ENCODE measurements at regions not wholly inside any gene's neighbourhood (a gene's known extent, or its start where the extent isn't known, plus 50 kb on each side); places are given as distances from the start of the nearest gene placed in this dataset.
"Not testable (repeated sequence)": the region's sequence is repeated elsewhere in the genome, so short reads cannot be mapped to it uniquely, and the experiment has no call there.

DNA sequence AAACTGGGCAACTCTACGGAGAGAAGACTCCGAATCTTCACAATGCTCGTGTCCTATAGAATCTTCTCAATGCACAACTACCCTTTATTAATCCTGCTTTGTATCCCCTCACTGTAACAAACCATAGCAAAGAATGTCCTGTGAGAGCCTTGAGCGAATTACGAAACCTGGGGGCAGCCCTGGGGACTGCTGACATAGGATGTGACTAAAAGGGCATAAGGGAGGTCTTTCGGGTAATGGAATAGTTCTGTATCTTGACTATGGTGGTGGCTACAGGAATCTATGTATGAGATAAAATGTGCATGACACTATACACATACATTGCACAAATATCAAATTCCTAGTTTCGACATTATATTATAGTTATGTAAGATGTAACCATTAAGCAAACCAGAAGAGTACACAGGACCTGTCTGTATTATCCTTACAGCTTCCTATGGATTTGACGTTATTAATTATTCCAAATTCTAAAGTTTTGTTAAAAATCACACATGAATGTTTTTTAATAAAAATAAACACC is 162.5 kb upstream of the KCTD7 start:
- DNase-seq, result no peak
- TF ChIP-seq, protein P1, sequence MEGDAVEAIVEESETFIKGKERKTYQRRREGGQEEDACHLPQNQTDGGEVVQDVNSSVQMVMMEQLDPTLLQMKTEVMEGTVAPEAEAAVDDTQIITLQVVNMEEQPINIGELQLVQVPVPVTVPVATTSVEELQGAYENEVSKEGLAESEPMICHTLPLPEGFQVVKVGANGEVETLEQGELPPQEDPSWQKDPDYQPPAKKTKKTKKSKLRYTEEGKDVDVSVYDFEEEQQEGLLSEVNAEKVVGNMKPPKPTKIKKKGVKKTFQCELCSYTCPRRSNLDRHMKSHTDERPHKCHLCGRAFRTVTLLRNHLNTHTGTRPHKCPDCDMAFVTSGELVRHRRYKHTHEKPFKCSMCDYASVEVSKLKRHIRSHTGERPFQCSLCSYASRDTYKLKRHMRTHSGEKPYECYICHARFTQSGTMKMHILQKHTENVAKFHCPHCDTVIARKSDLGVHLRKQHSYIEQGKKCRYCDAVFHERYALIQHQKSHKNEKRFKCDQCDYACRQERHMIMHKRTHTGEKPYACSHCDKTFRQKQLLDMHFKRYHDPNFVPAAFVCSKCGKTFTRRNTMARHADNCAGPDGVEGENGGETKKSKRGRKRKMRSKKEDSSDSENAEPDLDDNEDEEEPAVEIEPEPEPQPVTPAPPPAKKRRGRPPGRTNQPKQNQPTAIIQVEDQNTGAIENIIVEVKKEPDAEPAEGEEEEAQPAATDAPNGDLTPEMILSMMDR (IDR thresholded peaks at IDR 0.05; ENCODE audit: low read depth, low read length, missing control alignments), result no peak
- Histone ChIP-seq H3K4me3 (ENCODE audit: low read depth, low read length) (no peak overlapping the region), H3K27ac (no peak overlapping the region), H3K36me3 (replicated peaks) (no peaks in the 10 kb centered on the region), H3K27me3 (replicated peaks) (no peaks in the 10 kb centered on the region)
- in situ Hi-C loops (cut with HindIII; ENCODE audit: low pct_ligation_motif_present, low sequenced_read_pairs), result no loop called here

DNA sequence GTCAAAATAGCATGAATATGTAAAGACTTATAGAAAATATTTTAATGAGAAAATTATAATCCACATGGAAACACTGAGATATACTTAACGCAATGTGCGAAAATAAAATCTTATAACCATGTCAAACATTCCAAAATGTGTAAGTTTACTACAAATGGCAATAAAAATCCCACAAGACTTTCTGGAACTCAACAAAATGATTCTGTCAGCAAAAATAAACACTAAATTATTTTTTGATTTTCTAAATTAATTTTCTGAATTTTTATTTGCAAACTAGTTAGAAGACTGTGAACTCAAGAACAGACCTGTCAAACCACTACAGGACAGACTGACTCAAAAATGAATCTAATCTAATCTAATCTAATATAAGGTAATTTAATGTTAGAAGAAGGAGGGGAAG is 160.8 kb upstream of the KCTD7 start:
- in situ Hi-C loops (cut with HindIII; ENCODE audit: low pct_ligation_motif_present, low sequenced_read_pairs), result no loop called here
- TF ChIP-seq, protein P1 (IDR thresholded peaks at IDR 0.05; ENCODE audit: low read depth, low read length, missing control alignments), result no peak
- no peaks in the 10 kb centered on the region for H3K36me3 ChIP-seq (replicated peaks)
- no peaks in the 10 kb centered on the region for H3K27me3 ChIP-seq (replicated peaks)
- no peak overlapping the region for H3K4me3 ChIP-seq (ENCODE audit: low read depth, low read length)
- DNase-seq, result no peak
- H3K27ac ChIP-seq, result no peak overlapping the region

DNA sequence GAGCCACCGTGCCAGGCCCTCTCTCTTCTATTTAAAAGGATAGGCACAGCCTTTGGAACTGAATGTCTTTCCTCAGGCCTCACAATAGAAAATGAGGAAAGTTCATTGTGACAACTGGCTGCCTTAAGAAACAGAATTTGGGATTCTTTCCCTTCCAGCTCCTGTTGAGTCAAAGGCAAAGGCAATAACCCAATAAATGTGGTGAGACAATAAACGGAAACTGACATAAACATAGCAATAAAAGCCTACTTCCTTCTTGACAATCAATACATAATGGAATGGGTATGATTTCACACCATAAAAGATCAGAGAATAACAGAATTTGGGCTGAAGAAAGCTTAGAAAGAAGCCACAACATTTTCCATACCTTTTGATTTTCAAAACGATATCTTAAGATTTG is 155.6 kb upstream of the KCTD7 start:
- in situ Hi-C loops (cut with HindIII; ENCODE audit: low pct_ligation_motif_present, low sequenced_read_pairs); H3K27ac ChIP-seq; H3K27me3 ChIP-seq (replicated peaks); H3K4me3 ChIP-seq (ENCODE audit: low read depth, low read length); H3K36me3 ChIP-seq (replicated peaks); DNase-seq: not testable (repeated sequence)

DNA sequence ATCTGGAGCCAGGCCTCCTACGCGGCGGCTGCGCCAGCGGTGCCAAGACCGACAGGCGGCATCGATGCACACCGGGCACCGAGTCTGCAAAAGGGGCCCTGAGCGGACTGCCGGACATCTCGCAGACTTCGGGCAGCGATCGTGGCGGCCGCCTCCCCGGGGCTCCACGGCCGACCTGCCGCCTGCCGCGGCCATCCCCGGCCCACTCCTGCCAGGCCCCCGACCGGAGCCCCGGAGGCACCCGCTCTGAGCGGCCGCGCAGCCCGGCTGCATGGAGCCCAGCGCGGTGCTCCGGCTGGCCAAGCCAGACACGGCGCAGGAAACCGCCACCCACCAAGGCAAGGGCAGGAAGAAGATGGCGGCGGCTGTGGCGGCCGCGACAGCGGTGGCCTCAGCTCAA is 154.2 kb upstream of the KCTD7 start:
- TF ChIP-seq, protein P1 (IDR thresholded peaks at IDR 0.05; ENCODE audit: low read depth, low read length, missing control alignments), result no peak
- DNase-seq, result no peak
- Histone ChIP-seq H3K4me3 (ENCODE audit: low read depth, low read length) (no peak overlapping the region), H3K27me3 (replicated peaks) (no peaks in the 10 kb centered on the region), H3K27ac (no peak overlapping the region), H3K36me3 (replicated peaks) (no peaks in the 10 kb centered on the region)
- in situ Hi-C loops (cut with HindIII; ENCODE audit: low pct_ligation_motif_present, low sequenced_read_pairs), result no loop called here

DNA sequence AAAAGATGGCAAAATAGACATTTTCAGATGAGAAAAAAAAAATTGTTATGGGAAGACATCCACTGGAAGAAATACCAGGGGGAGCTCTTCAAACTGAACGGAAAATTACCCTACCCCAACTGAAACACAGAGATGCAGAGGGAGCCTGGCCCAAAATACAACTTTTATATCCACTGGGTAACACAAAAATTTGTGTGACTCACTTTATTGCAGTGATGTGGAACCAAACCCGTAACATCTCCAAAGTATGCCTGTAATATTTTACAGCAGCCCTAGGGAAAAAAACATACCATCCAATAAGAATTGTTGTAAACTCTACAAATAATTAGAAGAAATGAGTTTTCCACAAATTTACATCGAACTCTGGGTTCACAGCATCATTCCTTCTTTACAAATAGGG is 152.6 kb upstream of the KCTD7 start:
- H3K27ac ChIP-seq; in situ Hi-C loops (cut with HindIII; ENCODE audit: low pct_ligation_motif_present, low sequenced_read_pairs); H3K36me3 ChIP-seq (replicated peaks); H3K27me3 ChIP-seq (replicated peaks); H3K4me3 ChIP-seq (ENCODE audit: low read depth, low read length); DNase-seq: not testable (repeated sequence)

DNA sequence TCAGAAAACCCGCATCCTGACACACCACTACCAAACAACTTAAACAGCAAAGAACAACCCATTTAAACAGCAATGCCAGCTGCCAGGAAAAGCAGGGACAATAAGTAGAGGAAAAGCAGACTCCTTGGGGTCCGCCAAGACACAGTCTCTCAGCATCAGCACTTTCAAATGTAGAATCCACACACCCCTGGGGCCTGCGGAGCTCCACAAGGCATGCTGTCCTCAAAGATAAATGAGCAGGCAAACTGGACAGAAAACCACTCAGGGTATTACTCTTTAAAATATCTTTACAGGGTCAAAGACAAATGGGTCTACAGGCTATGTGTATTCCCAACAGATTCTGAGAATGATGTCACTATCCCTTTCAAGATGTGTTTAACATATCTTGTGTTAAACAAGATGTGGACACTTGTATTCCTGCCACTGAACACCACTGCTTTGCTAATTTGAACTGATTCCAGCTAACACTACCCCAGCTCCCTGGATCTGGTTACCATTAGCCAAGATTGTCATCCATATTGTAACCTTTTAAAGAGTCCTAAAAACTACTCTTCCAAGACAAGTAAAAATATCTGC is 150.8 kb upstream of the KCTD7 start:
- DNase-seq; in situ Hi-C loops (cut with HindIII; ENCODE audit: low pct_ligation_motif_present, low sequenced_read_pairs); H3K27ac ChIP-seq; H3K4me3 ChIP-seq (ENCODE audit: low read depth, low read length); H3K27me3 ChIP-seq (replicated peaks); H3K36me3 ChIP-seq (replicated peaks): not testable (repeated sequence)

DNA sequence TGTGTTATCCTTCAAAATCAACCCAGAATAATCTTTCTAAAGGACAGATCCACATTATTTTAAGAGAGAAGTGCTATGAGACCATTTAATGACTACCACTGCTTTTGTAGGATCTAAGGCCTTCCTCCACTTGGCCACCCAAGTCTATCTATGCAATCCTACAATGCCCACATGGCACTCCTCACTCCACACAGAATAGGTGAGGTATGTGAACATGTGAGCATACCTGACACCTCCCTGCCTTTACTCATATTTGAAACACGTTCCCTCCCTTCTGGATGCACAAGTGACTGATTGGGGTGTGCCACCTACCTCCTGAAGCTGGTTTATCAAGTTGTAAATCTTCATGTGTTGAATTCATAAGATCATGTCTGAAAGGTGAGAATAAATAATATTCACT is 147.5 kb upstream of the KCTD7 start:
- H3K27ac ChIP-seq; H3K27me3 ChIP-seq (replicated peaks); H3K36me3 ChIP-seq (replicated peaks); in situ Hi-C loops (cut with HindIII; ENCODE audit: low pct_ligation_motif_present, low sequenced_read_pairs); H3K4me3 ChIP-seq (ENCODE audit: low read depth, low read length); DNase-seq: not testable (repeated sequence)

DNA sequence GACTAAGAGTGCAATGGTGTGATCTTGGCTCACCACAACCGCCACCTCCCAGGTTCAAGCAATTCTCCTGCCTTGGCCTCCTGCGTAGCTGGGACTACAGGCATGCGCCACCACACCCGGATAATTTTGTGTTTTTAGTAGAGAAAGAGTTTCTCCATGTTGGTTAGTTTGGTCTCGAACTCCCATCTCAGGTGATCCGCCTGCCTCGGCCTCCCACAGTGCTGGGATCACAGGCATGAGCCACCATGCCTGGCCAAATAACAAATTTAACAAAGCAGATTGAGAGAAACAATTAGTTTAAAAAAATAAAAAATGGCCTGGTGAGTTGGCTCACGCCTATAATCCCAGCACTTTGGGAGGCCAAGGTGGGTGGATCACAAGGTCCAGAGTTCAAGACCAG is 139.6 kb upstream of the KCTD7 start:
- DNase-seq; in situ Hi-C loops (cut with HindIII; ENCODE audit: low pct_ligation_motif_present, low sequenced_read_pairs): not testable (repeated sequence)

DNA sequence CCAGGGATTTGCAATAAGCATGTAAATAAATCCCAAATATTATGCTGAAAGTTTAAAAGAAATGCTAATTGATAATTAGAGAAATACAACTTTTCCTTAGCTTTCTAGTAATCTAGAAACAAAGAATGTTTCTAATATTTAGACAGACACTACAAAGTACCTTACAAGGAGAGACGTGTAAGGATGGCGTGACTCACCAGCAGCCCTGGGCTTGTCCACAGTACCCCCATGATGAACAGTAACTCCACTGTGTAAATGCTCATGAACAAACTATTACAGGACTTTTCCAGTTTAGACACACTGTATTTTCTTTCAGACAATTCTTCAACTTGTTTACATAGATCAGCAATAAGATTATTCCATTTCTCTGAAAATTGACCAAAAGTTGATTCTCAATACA is 138.9 kb upstream of the KCTD7 start:
- H3K36me3 ChIP-seq (replicated peaks); H3K27me3 ChIP-seq (replicated peaks); H3K4me3 ChIP-seq (ENCODE audit: low read depth, low read length); in situ Hi-C loops (cut with HindIII; ENCODE audit: low pct_ligation_motif_present, low sequenced_read_pairs); H3K27ac ChIP-seq; DNase-seq: not testable (repeated sequence)

More for the DNA sequence above, 139.6 kb upstream of the KCTD7 start:
- H3K27ac ChIP-seq; H3K27me3 ChIP-seq (replicated peaks); H3K4me3 ChIP-seq (ENCODE audit: low read depth, low read length); H3K36me3 ChIP-seq (replicated peaks): not testable (repeated sequence)

DNA sequence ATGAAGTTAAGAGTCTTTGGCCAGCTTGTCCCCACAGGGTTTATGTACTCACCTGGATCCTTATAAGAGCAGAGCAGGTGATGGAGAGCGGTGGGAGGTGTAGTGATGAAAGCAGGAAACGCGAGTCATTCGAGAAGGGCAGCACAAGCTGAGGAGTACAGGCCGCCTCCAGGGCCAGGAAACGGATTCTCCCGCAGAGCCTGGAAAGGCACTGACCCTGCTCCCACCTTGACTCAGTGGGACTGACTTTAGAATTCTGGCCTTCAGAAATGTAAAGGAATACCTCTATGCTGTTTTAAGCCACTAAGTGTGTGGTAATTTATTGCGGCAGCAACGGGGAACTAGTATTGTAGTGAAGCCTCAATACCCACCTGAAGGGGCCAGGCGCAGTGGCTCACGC is 137.7 kb upstream of the KCTD7 start:
- DNase-seq; H3K27me3 ChIP-seq (replicated peaks); H3K27ac ChIP-seq; H3K4me3 ChIP-seq (ENCODE audit: low read depth, low read length); H3K36me3 ChIP-seq (replicated peaks); in situ Hi-C loops (cut with HindIII; ENCODE audit: low pct_ligation_motif_present, low sequenced_read_pairs): not testable (repeated sequence)

DNA sequence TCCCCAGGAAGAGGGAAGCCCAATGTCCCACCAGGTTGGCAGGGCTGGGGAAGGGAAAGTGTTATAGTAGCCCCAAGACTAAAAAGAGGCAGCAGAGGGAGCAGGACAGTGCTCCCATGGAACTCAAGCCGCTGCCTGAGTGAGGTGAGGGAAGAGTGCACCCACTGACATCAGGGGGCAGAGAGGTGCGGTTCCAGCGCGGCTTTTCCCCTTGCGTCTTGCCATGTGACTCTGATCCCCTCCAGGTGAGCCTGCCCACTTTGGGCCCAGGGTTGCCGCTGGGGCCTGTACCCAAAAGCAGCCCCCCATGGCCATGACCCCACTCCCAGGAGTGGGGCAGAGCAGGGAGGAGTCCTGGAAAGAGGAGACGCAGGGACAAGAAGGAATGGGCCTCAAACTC is 136.3 kb upstream of the KCTD7 start:
- in situ Hi-C loops (cut with HindIII; ENCODE audit: low pct_ligation_motif_present, low sequenced_read_pairs); DNase-seq; H3K27me3 ChIP-seq (replicated peaks); H3K36me3 ChIP-seq (replicated peaks); H3K27ac ChIP-seq; H3K4me3 ChIP-seq (ENCODE audit: low read depth, low read length): not testable (repeated sequence)
